ENCODE measurements at regions not wholly inside any gene's neighbourhood (a gene's known extent, or its start where the extent isn't known, plus 50 kb on each side); places are given as distances from the start of the nearest gene placed in this dataset.

DNA sequence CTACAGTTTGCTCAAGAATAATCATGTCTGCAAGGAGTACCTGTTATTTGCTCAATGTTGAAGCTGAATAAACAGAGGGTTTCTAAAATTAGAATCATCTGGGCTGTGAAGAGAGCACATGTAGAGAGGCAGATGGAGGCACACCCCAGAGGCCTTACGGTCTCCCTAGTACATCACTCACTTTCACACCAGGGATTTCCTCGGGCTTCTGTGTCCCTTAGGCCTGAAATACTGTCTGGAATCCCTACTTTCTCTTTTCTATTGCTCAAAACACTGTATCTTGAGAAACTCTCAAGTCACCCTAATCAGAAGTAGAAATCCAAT is 473.7 kb upstream of the ROBO2 start:
- TF ChIP-seq CTCF (IDR thresholded peaks at IDR 0.05; ENCODE audit: unreplicated experiment) = no peak
- Mint-ChIP-seq H3K4me1 (ENCODE audit: unreplicated experiment) (peaks cover 10% of the 10 kb centered on the region), H3K9me3 (ENCODE audit: unreplicated experiment) (no peaks in the 10 kb centered on the region), H3K36me3 (ENCODE audit: low read depth, unreplicated experiment) (no peaks in the 10 kb centered on the region), H3K27ac (ENCODE audit: unreplicated experiment) (no peak overlapping the region), H3K27me3 (ENCODE audit: unreplicated experiment) (no peaks in the 10 kb centered on the region), H3K4me3 (ENCODE audit: unreplicated experiment) (no peak overlapping the region)
- DNase-seq (ENCODE audit: low spot score) = no peak

DNA sequence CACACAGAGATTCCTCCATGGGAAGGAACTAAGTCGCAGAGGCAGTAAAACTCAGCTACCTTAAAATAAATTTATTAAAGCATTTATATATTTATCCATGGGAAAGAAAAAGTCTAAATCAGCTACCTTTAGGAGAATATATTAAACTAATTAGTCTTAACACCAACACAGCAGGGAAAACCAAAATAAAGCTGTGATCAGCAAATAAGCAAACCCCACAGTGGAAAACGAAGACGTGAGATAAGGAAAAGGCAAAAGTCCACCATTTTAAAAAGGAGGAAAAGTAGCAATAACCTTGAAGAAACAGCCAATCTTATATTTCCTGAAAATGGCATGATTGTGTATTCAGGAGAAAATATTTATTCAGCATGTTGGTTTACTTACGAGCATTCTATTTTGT is 473.0 kb upstream of the ROBO2 start:
- no peak overlapping the region for H3K4me3 Mint-ChIP-seq (ENCODE audit: unreplicated experiment)
- TF ChIP-seq CTCF (IDR thresholded peaks at IDR 0.05; ENCODE audit: unreplicated experiment) = no peak
- peaks cover 6% of the 10 kb centered on the region for H3K4me1 Mint-ChIP-seq (ENCODE audit: unreplicated experiment)
- no peaks in the 10 kb centered on the region for H3K9me3 Mint-ChIP-seq (ENCODE audit: unreplicated experiment)
- no peak for DNase-seq (ENCODE audit: low spot score)
- H3K27ac Mint-ChIP-seq (ENCODE audit: unreplicated experiment) = no peak overlapping the region
- no peaks in the 10 kb centered on the region for H3K36me3 Mint-ChIP-seq (ENCODE audit: low read depth, unreplicated experiment)
- no peaks in the 10 kb centered on the region for H3K27me3 Mint-ChIP-seq (ENCODE audit: unreplicated experiment)

DNA sequence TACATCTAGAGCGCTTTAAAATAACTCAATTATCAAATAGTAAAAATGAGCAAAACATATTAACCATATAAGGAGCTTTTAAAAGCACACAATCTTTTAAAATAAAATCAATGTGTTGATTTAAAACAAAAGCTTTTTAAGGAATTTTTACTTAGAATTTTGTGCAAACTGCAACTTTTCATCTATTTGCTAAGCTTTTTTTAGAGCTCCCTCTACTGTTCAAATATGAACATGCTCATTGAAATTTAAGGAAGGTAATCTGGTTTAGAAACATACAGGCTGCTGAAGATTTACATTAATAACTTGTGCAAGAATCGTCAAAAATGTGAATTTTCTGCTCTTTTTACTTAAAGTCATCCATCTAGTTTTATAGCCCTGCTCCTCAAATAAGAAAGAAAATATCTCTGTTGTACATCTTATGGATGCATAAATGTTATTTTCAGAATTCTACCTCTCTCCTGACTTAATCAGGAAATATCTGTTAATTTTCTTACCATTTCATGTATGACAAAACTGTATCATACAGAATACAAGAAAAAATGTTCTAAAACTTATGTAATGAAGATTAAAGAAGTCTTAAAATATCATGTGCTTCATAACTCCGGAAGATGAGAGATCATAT is 469.4 kb upstream of the ROBO2 start:
- Mint-ChIP-seq H3K27me3 (ENCODE audit: unreplicated experiment) (no peaks in the 10 kb centered on the region), H3K4me3 (ENCODE audit: unreplicated experiment) (no peak overlapping the region), H3K36me3 (ENCODE audit: low read depth, unreplicated experiment) (no peaks in the 10 kb centered on the region), H3K9me3 (ENCODE audit: unreplicated experiment) (no peaks in the 10 kb centered on the region), H3K4me1 (ENCODE audit: unreplicated experiment) (peaks cover 7% of the 10 kb centered on the region), H3K27ac (ENCODE audit: unreplicated experiment) (no peak overlapping the region)
- TF ChIP-seq CTCF (IDR thresholded peaks at IDR 0.05; ENCODE audit: unreplicated experiment) = peak; percentile 90
- DNase-seq (ENCODE audit: low spot score) = no peak

DNA sequence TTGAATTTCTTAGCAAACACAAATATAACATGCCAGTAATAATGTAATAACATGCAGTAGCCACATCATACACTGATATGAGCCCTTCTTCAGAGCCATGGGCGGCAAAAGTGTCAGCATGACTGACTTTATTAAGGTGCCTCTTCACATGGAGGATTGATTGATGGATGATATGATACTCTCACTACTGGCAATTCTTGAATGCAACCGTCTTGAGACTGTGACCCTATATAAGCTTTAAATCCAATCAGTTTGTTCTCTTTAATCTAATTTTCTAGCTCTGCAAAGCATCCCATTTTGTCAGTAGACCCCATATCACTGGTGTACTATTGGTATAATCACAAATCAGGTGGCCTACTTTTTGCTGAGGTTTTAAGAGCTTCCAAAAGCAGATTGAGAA is 463.7 kb upstream of the ROBO2 start:
- Mint-ChIP-seq H3K36me3 (ENCODE audit: low read depth, unreplicated experiment) (no peaks in the 10 kb centered on the region), H3K4me3 (ENCODE audit: unreplicated experiment) (no peak overlapping the region), H3K4me1 (ENCODE audit: unreplicated experiment) (peaks cover 7% of the 10 kb centered on the region), H3K27me3 (ENCODE audit: unreplicated experiment) (no peaks in the 10 kb centered on the region), H3K27ac (ENCODE audit: unreplicated experiment) (no peak overlapping the region), H3K9me3 (ENCODE audit: unreplicated experiment) (no peaks in the 10 kb centered on the region)
- no peak for TF ChIP-seq CTCF (IDR thresholded peaks at IDR 0.05; ENCODE audit: unreplicated experiment)
- no peak for DNase-seq (ENCODE audit: low spot score)

- Mint-ChIP-seq H3K27me3 (ENCODE audit: unreplicated experiment) (no peaks in the 10 kb centered on the region), H3K4me3 (ENCODE audit: unreplicated experiment) (no peak overlapping the region)
- TF ChIP-seq CTCF (IDR thresholded peaks at IDR 0.05; ENCODE audit: unreplicated experiment) = no peak
Measured at GRCh38 chr3:76582098-76582497, 457.8 kb upstream of the ROBO2 start.

More at GRCh38 chr3:76582098-76582497, 457.8 kb upstream of the ROBO2 start:
- Mint-ChIP-seq H3K4me1 (ENCODE audit: unreplicated experiment) (no peaks in the 10 kb centered on the region), H3K36me3 (ENCODE audit: low read depth, unreplicated experiment) (no peaks in the 10 kb centered on the region), H3K27ac (ENCODE audit: unreplicated experiment) (no peak overlapping the region), H3K9me3 (ENCODE audit: unreplicated experiment) (no peaks in the 10 kb centered on the region)
- no peak for DNase-seq (ENCODE audit: low spot score)

Measured in endothelial cell (in vitro differentiated cells).